Fibroblast of skin of back (primary cell): ENCODE measurements at regions not wholly inside any gene's neighbourhood (a gene's known extent, or its start where the extent isn't known, plus 50 kb on each side); places are given as distances from the start of the nearest gene placed in this dataset.

Source experiments
- DNase-seq: peaks from one replicate; pipeline ENCODE4 v3.0.0-alpha.2; 2013

- DNase-seq: no peak
Measured at GRCh38 chr6:44500074-44500473, 112.6 kb downstream of the CDC5L start.

GRCh38 chr6:44503471-44503870 is 116.0 kb downstream of the CDC5L start:
- DNase-seq: no peak

GRCh38 chr6:44504301-44504791 is 116.8 kb downstream of the CDC5L start:
- DNase-seq: no peak

DNA sequence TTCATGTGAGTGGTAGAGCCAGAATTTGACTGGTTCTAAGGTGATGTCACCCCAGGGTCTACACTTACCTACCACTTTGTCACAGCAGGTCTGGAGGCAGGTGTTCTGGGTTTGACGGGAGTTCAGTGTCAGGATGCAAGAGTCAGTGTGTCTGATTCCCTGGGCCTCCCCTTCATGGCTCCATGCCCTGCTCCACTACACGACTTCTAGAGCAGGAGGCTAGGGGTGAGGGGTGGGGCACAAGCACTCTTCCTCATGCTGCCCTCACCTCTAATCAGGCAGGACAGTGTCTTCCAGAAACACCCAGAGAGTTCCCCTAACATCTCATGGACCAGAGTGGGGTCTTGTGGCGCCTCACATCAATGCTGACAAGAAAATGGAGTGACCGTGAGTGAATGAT is 118.2 kb downstream of the CDC5L start:
- DNase-seq: no peak

DNA sequence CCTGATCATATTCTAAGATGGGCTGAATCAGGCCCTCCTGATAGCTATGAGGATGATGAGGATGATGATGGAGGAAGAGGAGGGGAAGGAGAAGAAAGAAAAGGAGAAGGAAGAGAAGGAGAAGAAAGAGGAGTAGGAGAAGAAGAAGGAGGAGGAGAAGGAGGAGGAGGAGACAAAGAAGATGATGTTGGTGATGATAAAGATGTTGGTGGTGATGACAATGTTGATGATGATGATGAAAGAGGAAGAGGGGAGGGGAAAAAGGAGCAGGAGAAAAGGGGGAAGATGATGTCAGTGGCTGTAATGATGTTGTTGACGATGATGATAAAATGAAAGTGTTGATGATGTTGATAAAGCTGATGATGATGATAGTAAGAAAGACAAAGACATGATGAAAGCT is 119.5 kb downstream of the CDC5L start:
- DNase-seq: no peak

- peak; percentile 69 for DNase-seq
Measured at GRCh38 chr6:44508646-44509045, 121.1 kb downstream of the CDC5L start.

- DNase-seq: no peak
Measured at GRCh38 chr6:44511126-44511525, 123.6 kb downstream of the CDC5L start.

DNA sequence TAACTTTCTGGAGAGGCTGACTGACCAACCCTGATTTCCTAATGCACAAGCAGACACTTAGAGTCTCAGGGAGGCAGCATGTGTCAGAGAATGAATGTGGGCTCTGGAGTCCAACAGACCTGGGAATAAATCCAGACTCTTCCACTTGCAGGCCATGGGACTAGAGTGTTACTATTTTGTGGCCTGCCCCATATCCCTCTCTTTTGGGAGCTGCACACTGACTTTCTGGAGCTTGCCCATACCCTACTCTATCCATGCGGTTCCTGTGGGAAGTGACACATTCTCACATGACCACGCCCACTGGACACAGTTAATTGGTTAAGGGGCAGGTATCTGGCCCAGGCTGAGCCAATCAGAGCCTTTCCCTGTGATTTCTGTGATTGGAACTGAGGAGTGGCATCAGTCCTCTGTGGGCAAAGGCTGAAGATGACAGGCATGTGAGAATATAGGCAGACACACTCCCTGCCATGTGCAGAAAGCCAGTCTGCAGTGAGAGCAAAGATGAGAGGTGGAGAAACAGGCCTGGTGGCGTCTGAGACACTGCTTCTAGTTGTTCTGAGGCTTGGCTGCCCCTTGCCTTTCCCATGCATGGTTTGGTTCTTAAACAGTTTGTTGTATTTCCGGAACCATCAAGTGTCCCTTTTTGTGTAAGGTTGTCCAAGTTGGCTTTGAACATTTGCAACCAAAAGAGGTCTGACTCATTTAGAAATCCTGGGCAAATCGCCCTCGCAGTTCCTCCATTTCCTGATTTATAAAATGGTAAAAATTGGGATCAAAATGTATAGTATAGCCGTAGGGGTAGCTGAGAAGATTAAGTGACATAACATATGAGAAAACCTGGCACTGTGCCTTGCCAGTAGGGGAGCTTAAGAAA is 125.6 kb downstream of the CDC5L start:
- DNase-seq: peak; percentile 35

- DNase-seq: no peak
Measured at GRCh38 chr6:44514085-44514484, 126.6 kb downstream of the CDC5L start.

- DNase-seq: no peak
Measured at GRCh38 chr6:44514576-44515193, 127.2 kb downstream of the CDC5L start.

- no peak for DNase-seq
Measured at GRCh38 chr6:44522871-44523270, 135.4 kb downstream of the CDC5L start.

- DNase-seq: peak; percentile 39
Measured at GRCh38 chr6:44524476-44525227, 137.1 kb downstream of the CDC5L start.

DNA sequence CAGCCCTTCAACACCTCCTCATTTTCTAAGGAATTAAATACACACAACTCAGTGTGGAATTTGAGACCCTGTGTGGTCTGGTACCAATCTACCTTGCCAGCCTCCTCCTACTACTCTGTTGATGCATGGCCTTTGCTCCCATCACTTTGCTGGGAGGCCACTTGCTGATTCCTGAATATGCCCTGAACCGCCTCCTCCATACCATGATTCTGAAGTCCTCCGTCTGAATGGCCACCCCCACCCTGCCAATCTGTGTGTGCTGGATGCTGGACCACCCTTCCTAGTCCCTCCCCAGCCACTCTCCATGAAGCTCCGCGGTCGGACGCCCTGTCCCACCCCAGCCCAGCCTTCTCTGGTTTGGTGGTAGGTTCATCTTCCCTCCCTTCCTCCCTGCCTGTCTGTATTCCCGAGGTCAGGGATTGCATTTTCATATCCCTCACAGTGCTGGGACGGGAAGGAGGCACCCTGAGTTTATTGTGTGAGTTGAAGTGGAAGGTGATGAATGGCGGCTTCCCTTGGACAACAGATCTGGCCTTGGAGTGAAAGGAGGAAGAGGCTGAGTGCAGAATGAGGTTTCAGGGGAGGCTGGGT is 138.3 kb downstream of the CDC5L start:
- DNase-seq: no peak

GRCh38 chr6:44527181-44527580 is 139.7 kb downstream of the CDC5L start:
- DNase-seq: no peak

GRCh38 chr6:44527583-44528369 is 140.3 kb downstream of the CDC5L start:
- no peak for DNase-seq

- DNase-seq: no peak
Measured at GRCh38 chr6:44528370-44528644, 140.8 kb downstream of the CDC5L start.

- no peak for DNase-seq
Measured at GRCh38 chr6:44528716-44529115, 141.2 kb downstream of the CDC5L start.

DNA sequence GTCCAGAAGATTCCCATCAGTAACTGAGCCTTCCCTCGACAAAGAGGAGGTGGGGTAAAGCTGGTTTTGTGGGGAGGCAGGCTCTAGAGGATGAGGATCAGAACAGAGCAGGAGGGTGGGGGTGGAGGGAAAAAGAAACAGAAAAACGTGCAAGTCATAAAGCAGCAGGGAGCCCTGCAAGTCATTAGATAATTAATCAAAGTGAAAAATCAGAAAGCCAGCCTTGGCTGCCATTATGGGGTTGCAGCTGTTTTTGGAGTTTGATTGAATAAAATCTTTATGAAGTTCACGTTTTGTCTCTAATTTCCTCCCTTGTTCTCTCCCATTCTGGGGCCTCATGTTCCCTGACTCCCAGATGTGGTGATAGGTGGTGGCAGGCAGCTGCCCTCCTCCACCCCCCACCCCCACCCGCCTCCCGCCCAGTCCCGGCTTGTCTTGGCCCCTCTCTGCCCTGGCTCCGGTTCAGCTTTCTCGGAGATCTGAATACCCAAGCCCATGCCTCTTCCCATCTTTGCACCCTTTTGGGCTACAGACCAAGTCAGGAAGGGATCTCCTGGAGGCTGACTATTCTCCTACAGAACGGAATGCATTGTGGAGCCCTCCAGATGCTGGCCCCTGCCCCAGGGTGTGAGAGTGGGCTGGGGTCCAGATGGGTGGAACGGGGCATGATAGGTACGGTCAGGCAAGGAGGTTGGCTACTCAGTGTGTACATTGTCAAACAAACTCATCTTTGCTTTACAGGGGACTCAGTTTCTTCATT is 141.8 kb downstream of the CDC5L start:
- DNase-seq: no peak

- no peak for DNase-seq
Measured at GRCh38 chr6:44530209-44530909, 142.9 kb downstream of the CDC5L start.

- DNase-seq: no peak
Measured at GRCh38 chr6:44530910-44531234, 143.4 kb downstream of the CDC5L start.

GRCh38 chr6:44531442-44532015 is 144.0 kb downstream of the CDC5L start:
- DNase-seq: no peak
